Heart right ventricle (tissue), 16 donors: ENCODE measurements at regions not wholly inside any gene's neighbourhood (a gene's known extent, or its start where the extent isn't known, plus 50 kb on each side); places are given as distances from the start of the nearest gene placed in this dataset.

ENCODE experiments used
- ATAC-seq, 8 donors: fragments of 200-7000 bp; cut with Tn5 transposase; one replicate each; pipeline ENCODE4 v1.9.1; 2020; ENCODE audit warnings: mild to moderate bottlenecking in 8 of 8, moderate library complexity in 8 of 8, moderate number of reproducible peaks in 1 of 8
- DNase-seq, 2 donors: peaks; one replicate each; pipeline ENCODE4 v3.0.0-alpha.2; 2020
- H3K27ac ChIP-seq, 10 donors: fragments of 200-600 bp; sonication (generic) in 2 of 10; one replicate each; pipeline versions ENCODE4 v1.5.0 to v1.8.0; 2020 to 2022; ENCODE audit warnings: mild to moderate bottlenecking in 3 of 10
- H3K27me3 ChIP-seq, 7 donors: fragments of 200-600 bp; one replicate each; pipeline ENCODE4 v1.8.0; 2021 to 2022; ENCODE audit warnings: mild to moderate bottlenecking in 2 of 7
- H3K36me3 ChIP-seq, 9 donors: fragments of 200-600 bp; sonication (generic) in 1 of 9; one replicate each; pipeline versions ENCODE4 v1.5.0 to v1.8.0; 2020 to 2022; ENCODE audit warnings: mild to moderate bottlenecking in 2 of 9
- H3K4me1 ChIP-seq, 9 donors: fragments of 200-600 bp; sonication (generic) in 1 of 9; one replicate each; pipeline versions ENCODE4 v1.5.0 to v1.8.0; 2020 to 2022; ENCODE audit warnings: mild to moderate bottlenecking in 4 of 9
- H3K4me3 ChIP-seq, 10 donors: fragments of 200-600 bp; sonication (generic) in 2 of 10; one replicate each; pipeline versions ENCODE4 v1.5.0 to v1.8.0; 2020 to 2022; ENCODE audit warnings: mild to moderate bottlenecking in 7 of 10, moderate library complexity in 2 of 10
- H3K9me3 ChIP-seq, 11 donors: fragments of 200-600 bp in 10 of 11; sonication (generic) in 2 of 11; one replicate each; pipeline versions ENCODE4 v1.5.0 to v1.8.0; 2013 to 2022; ENCODE audit warnings: mild to moderate bottlenecking in 2 of 11, control low read depth in 1 of 11, moderate library complexity in 1 of 11
- CTCF ChIP-seq, 9 donors: fragments of 200-600 bp; sonication (generic) in 2 of 9; IDR thresholded peaks; one replicate each; pipeline versions ENCODE4 v1.5.0 to v1.8.0; 2021 to 2022; ENCODE audit warnings: antibody characterized with exemption in 9 of 9, mild to moderate bottlenecking in 5 of 9, moderate library complexity in 1 of 9
- WGBS, 2 donors: extraction: QIAGEN DNeasy Blood & Tissue Kit; methylation state at CpG; one replicate each; pipeline ENCODE4 v1.1.7; 2013; ENCODE audit warnings: inconsistent platforms in 1 of 2; 5-methylcytosine and 5-hydroxymethylcytosine counted together
- intact Hi-C, 10 donors: fragments of 100-400 bp; cut with DNase I; formaldehyde crosslinking; loops; one replicate each; pipeline versions ENCODE4 v1.11.1 to v1.14.2; 2022
- donor health status: Arrhythmogenic right ventricular cardiomyopathy.
- donor health status: ischemic (EF 13 %, LVEDD 7.1; RV severe dilation, severe dysfunction).
- donor health status: healthy with polysubstance abuse.
- donor health status: DM: no; HTN: yes; CAD: no.
- donor health status: DM: no; HTN: no; CAD: no.
- donor health status: ischemic (EF 25% LVEDD 6.9; RV normal size, moderate dysfunction).
- donor health status: ischemic (EF 25% LVEDD 5.7; RV mildly dilated, moderate dysfunction).
- donor health status: healthy.
- donor health status: DM: yes; HTN: yes; CAD: no.
- donor health status: Ischemic cardiomyopathy.
- donor health status: ischemic (EF 35%, LVEDD 5.7; RV mildly dilated, moderate dysfunction).
- donor health status: nonischemic (EF 11% LVEDD 7.7; RV severe dilation, severe dysfunction).
- donor health status: DM: yes; HTN: yes; CAD: no.
- donor health status: PGD.
- donor health status: ischemic (EF 29% LVEDD 5.4; RV normal size, mild dysfunction).
- donor health status: nonischemic (EF 23%, LVEDD 6.1; RV moderate dilation, normal function).

GRCh38 chr18:78813936-78814710 is 165.5 kb upstream of the SALL3 start:
- Histone ChIP-seq H3K27ac (no peak overlapping the region), H3K27me3 (peaks cover 0 to 59% (median 30%) of the 10 kb centered on the region in 7 donors), H3K4me3 (no peak overlapping the region), H3K36me3 (no peaks in the 10 kb centered on the region), H3K4me1 (no peaks in the 10 kb centered on the region), H3K9me3 (no peaks in the 10 kb centered on the region)
- 43 to 49% methylated on average over 24 of the region's 24 CpGs for WGBS, 2 donors
- ATAC-seq (no peak), DNase-seq (no peak)
- intact Hi-C loops = no loop called here
- no peak for TF ChIP-seq CTCF (IDR thresholded peaks at IDR 0.05)

GRCh38 chr18:78814766-78815165 is 164.9 kb upstream of the SALL3 start:
- DNase-seq (no peak), ATAC-seq (no peak)
- intact Hi-C loops = no loop called here
- 46 to 51% methylated on average over 14 of the region's 14 CpGs for WGBS, 2 donors
- Histone ChIP-seq H3K4me3 (no peak overlapping the region), H3K4me1 (no peaks in the 10 kb centered on the region), H3K27me3 (peaks cover 0 to 59% (median 31%) of the 10 kb centered on the region in 7 donors), H3K27ac (no peak overlapping the region), H3K9me3 (no peaks in the 10 kb centered on the region), H3K36me3 (no peaks in the 10 kb centered on the region)
- TF ChIP-seq CTCF (IDR thresholded peaks at IDR 0.05) = no peak

- H3K4me1 ChIP-seq = no peaks in the 10 kb centered on the region
- H3K27ac ChIP-seq = no peak overlapping the region
- H3K27me3 ChIP-seq = peaks cover 0 to 61% (median 37%) of the 10 kb centered on the region in 7 donors
- ATAC-seq (no peak), DNase-seq (no peak)
- intact Hi-C loops = no loop called here
- 88 to 90% methylated on average over 15 of the region's 15 CpGs for WGBS, 2 donors
- H3K9me3 ChIP-seq = no peaks in the 10 kb centered on the region
- no peak overlapping the region for H3K4me3 ChIP-seq
- no peak for TF ChIP-seq CTCF (IDR thresholded peaks at IDR 0.05)
- H3K36me3 ChIP-seq = no peaks in the 10 kb centered on the region
Measured at GRCh38 chr18:78816114-78816513, 163.5 kb upstream of the SALL3 start.

GRCh38 chr18:78816916-78817315 is 162.7 kb upstream of the SALL3 start:
- DNase-seq (no peak), ATAC-seq (no peak)
- Histone ChIP-seq H3K9me3 (no peaks in the 10 kb centered on the region), H3K4me1 (no peaks in the 10 kb centered on the region), H3K4me3 (no peak overlapping the region), H3K36me3 (no peaks in the 10 kb centered on the region), H3K27me3 (peaks cover 0 to 60% (median 37%) of the 10 kb centered on the region in 7 donors), H3K27ac (no peak overlapping the region)
- 91 to 93% methylated on average over 21 of the region's 21 CpGs for WGBS, 2 donors
- no peak for TF ChIP-seq CTCF (IDR thresholded peaks at IDR 0.05)
- intact Hi-C loops = no loop called here
